ENCODE measurements at regions not wholly inside any gene's neighbourhood (a gene's known extent, or its start where the extent isn't known, plus 50 kb on each side); places are given as distances from the start of the nearest gene placed in this dataset.
A peak's percentile ranks its signal among the peaks of the same experiment; 100 is the strongest.

GRCh38 chr5:54902791-54903473 is 82.5 kb downstream of the ESM1 start:
- H3K27ac ChIP-seq (ENCODE audit: low read depth, low read length): no peak overlapping the region
- no peak overlapping the region for H3K4me3 ChIP-seq (ENCODE audit: low read depth, low read length)
- H3K4me1 ChIP-seq (ENCODE audit: control insufficient read depth, insufficient read depth, low read length): no peaks in the 10 kb centered on the region
- no peaks in the 10 kb centered on the region for H3K9me3 ChIP-seq (ENCODE audit: control insufficient read depth, insufficient read depth, low read length)
- H3K9ac ChIP-seq (ENCODE audit: low read depth, low read length): no peak overlapping the region
- H3K27me3 ChIP-seq (ENCODE audit: control insufficient read depth, insufficient read depth, low read length): no peaks in the 10 kb centered on the region
- H3K36me3 ChIP-seq (ENCODE audit: control insufficient read depth, insufficient read depth, low read length): no peaks in the 10 kb centered on the region

GRCh38 chr5:54900984-54901725 is 84.2 kb downstream of the ESM1 start:
- H3K4me1 ChIP-seq (ENCODE audit: control insufficient read depth, insufficient read depth, low read length): no peaks in the 10 kb centered on the region

DNA sequence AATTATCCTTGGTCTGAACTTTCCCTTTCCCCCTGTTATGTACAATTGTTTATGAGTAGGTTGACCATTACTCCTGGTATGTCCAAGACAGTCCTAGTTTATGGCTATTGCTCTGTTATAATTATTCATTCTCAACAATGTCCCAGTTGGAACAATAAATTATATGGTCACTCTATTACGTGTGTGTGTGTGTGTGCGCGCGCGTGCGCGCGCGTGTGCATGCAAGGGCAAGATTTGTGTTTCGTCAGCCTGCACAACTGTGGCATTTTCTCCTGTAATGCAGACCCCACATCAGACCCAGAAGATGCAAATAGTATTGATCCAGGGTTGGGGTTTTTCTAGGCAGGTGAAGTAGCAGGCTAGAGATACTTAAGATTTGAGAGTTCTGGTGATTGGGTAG is 88.4 kb downstream of the ESM1 start:
- Histone ChIP-seq H3K4me3 (ENCODE audit: low read depth, low read length) (no peak overlapping the region), H3K27me3 (ENCODE audit: control insufficient read depth, insufficient read depth, low read length) (no peaks in the 10 kb centered on the region), H3K9me3 (ENCODE audit: control insufficient read depth, insufficient read depth, low read length) (no peaks in the 10 kb centered on the region), H3K27ac (ENCODE audit: low read depth, low read length) (no peak overlapping the region), H3K36me3 (ENCODE audit: control insufficient read depth, insufficient read depth, low read length) (no peaks in the 10 kb centered on the region), H3K9ac (ENCODE audit: low read depth, low read length) (no peak overlapping the region), H3K4me1 (ENCODE audit: control insufficient read depth, insufficient read depth, low read length) (no peaks in the 10 kb centered on the region)

More at GRCh38 chr5:54900984-54901725, 84.2 kb downstream of the ESM1 start:
- no peaks in the 10 kb centered on the region for H3K9me3 ChIP-seq (ENCODE audit: control insufficient read depth, insufficient read depth, low read length)
- no peak overlapping the region for H3K9ac ChIP-seq (ENCODE audit: low read depth, low read length)
- H3K4me3 ChIP-seq (ENCODE audit: low read depth, low read length): no peak overlapping the region
- no peak overlapping the region for H3K27ac ChIP-seq (ENCODE audit: low read depth, low read length)
- H3K27me3 ChIP-seq (ENCODE audit: control insufficient read depth, insufficient read depth, low read length): no peaks in the 10 kb centered on the region
- no peaks in the 10 kb centered on the region for H3K36me3 ChIP-seq (ENCODE audit: control insufficient read depth, insufficient read depth, low read length)

GRCh38 chr5:54895816-54896341 is 89.5 kb downstream of the ESM1 start:
- Histone ChIP-seq H3K9ac (ENCODE audit: low read depth, low read length) (no peak overlapping the region), H3K27ac (ENCODE audit: low read depth, low read length) (no peak overlapping the region), H3K27me3 (ENCODE audit: control insufficient read depth, insufficient read depth, low read length) (no peaks in the 10 kb centered on the region), H3K4me1 (ENCODE audit: control insufficient read depth, insufficient read depth, low read length) (no peaks in the 10 kb centered on the region), H3K36me3 (ENCODE audit: control insufficient read depth, insufficient read depth, low read length) (no peaks in the 10 kb centered on the region), H3K4me3 (ENCODE audit: low read depth, low read length) (no peak overlapping the region), H3K9me3 (ENCODE audit: control insufficient read depth, insufficient read depth, low read length) (no peaks in the 10 kb centered on the region)

DNA sequence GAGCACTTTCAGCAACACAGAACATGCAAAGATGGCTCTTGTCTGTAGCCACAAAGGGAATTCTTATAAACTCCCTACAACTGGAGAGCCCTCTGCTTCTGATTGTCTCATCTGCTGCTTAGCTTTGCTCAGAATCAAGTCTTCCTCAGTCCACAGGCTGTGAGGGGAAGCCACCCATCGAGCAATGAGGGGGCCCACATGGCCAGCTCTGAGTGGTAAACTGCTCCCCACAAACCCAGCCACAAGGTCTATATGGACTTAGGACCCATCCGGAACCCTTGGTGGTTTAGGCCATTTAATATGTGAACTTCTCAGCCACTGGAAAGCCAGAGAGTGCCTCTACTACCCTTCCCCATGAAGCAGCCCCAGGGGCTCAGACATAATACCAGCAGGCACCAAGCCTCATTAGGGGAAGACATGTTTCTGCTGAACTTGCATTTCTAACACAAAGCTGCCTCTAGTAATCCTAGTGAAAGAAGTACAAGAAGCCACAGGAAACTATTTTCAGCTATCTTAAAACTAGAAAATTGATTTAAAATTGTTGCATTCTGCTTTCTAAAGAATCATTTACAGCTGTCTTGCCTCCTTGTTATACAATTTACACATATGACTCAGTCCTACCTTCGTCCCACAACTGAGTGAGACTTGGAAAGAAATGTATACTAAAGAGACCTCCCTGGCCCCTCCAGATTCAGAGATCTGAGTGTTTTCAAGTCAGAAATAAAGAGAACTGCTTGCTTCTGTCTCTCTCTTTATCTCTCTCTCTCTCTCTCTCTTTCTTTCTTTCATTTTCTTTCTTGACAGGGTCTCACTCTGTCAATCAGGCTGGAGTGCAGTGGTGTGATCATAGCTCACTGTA is 90.2 kb downstream of the ESM1 start:
- Histone ChIP-seq H3K36me3 (ENCODE audit: control insufficient read depth, insufficient read depth, low read length) (no peaks in the 10 kb centered on the region), H3K4me3 (ENCODE audit: low read depth, low read length) (no peak overlapping the region), H3K27ac (ENCODE audit: low read depth, low read length) (no peak overlapping the region), H3K4me1 (ENCODE audit: control insufficient read depth, insufficient read depth, low read length) (no peaks in the 10 kb centered on the region), H3K27me3 (ENCODE audit: control insufficient read depth, insufficient read depth, low read length) (no peaks in the 10 kb centered on the region), H3K9me3 (ENCODE audit: control insufficient read depth, insufficient read depth, low read length) (no peaks in the 10 kb centered on the region), H3K9ac (ENCODE audit: low read depth, low read length) (no peak overlapping the region)

GRCh38 chr5:54889826-54890225 is 95.6 kb downstream of the ESM1 start:
- Histone ChIP-seq H3K27me3 (ENCODE audit: control insufficient read depth, insufficient read depth, low read length) (peaks cover 5% of the 10 kb centered on the region), H3K27ac (ENCODE audit: low read depth, low read length) (no peak overlapping the region), H3K9ac (ENCODE audit: low read depth, low read length) (no peak overlapping the region), H3K4me1 (ENCODE audit: control insufficient read depth, insufficient read depth, low read length) (no peaks in the 10 kb centered on the region), H3K9me3 (ENCODE audit: control insufficient read depth, insufficient read depth, low read length) (0 out of 2 replicates have a peak, but pooled peaks cover 15% of the 10 kb centered on the region), H3K4me3 (ENCODE audit: low read depth, low read length) (no peak overlapping the region), H3K36me3 (ENCODE audit: control insufficient read depth, insufficient read depth, low read length) (no peaks in the 10 kb centered on the region)

DNA sequence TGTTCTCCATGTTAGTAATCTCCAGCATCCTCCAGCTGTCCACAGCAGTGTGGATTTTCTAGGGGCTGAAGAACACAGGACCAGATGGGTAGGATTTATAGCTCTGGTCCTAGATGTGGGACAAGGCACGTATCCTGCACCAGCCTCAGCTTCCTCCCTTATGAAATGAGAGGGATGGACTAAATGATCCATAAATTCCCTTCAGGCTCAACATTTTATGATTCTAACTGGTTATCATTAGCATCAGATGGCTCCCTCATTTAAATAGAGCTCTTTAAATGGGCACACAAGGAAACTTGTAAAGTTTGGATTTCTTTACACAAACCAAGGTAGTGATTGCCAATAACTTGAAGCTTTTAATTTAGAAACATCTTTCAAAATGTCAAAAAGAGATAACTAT is 97.7 kb downstream of the ESM1 start:
- Histone ChIP-seq H3K27ac (ENCODE audit: low read depth, low read length) (no peak overlapping the region), H3K36me3 (ENCODE audit: control insufficient read depth, insufficient read depth, low read length) (no peaks in the 10 kb centered on the region), H3K4me1 (ENCODE audit: control insufficient read depth, insufficient read depth, low read length) (peaks cover 5% of the 10 kb centered on the region; the same call in 1 of the 2 replicates), H3K9me3 (ENCODE audit: control insufficient read depth, insufficient read depth, low read length) (0 out of 2 replicates have a peak, but pooled peaks cover 15% of the 10 kb centered on the region), H3K27me3 (ENCODE audit: control insufficient read depth, insufficient read depth, low read length) (peaks cover 26% of the 10 kb centered on the region), H3K4me3 (ENCODE audit: low read depth, low read length) (no peak overlapping the region), H3K9ac (ENCODE audit: low read depth, low read length) (no peak overlapping the region)

DNA sequence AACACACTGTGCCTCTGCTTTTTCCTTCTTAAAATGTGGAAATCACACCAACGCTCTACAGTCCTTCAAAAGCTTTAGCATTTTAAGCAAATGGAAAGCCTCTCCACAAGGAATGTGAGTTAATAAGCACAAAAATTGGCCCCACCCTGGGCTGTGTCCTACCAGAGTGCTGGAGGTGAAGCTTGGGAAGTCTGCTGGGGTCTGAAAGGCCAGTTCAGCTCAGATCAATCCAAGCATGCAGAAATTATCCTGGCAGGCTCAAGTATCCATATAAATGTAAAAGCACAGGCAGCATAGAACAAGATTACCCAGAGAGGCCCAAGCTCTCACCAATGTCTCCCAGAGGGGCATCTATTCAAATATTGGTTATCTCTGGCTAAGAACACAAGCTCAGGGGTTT is 98.5 kb downstream of the ESM1 start:
- Histone ChIP-seq H3K27ac (ENCODE audit: low read depth, low read length) (no peak overlapping the region), H3K9ac (ENCODE audit: low read depth, low read length) (no peak overlapping the region), H3K27me3 (ENCODE audit: control insufficient read depth, insufficient read depth, low read length) (peaks cover 32% of the 10 kb centered on the region), H3K4me3 (ENCODE audit: low read depth, low read length) (no peak overlapping the region), H3K36me3 (ENCODE audit: control insufficient read depth, insufficient read depth, low read length) (no peaks in the 10 kb centered on the region), H3K9me3 (ENCODE audit: control insufficient read depth, insufficient read depth, low read length) (0 out of 2 replicates have a peak, but pooled peaks cover 15% of the 10 kb centered on the region), H3K4me1 (ENCODE audit: control insufficient read depth, insufficient read depth, low read length) (peaks cover 5% of the 10 kb centered on the region; the same call in 1 of the 2 replicates)

DNA sequence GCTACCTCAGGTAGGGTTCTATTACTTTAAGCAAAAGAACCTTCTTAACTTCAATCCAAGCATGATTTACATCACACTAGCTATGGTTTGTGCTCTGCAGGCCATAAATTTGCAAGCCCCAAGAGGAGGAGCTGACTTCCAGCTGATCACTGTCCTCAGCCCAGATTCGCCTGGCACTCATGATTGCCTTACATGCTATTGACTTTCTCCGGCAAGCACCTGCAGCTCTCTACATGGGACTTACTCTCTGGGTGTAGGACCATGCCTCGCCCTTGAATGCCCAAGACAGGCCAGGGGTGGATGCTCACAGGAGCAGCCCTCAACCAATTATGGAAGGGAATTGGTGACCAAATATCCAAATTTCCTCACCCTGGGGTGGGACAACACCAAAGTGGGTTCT is 99.8 kb downstream of the ESM1 start:
- Histone ChIP-seq H3K4me3 (ENCODE audit: low read depth, low read length) (no peak overlapping the region), H3K4me1 (ENCODE audit: control insufficient read depth, insufficient read depth, low read length) (peaks cover 5% of the 10 kb centered on the region; the same call in 1 of the 2 replicates), H3K27me3 (ENCODE audit: control insufficient read depth, insufficient read depth, low read length) (peaks cover 32% of the 10 kb centered on the region), H3K9ac (ENCODE audit: low read depth, low read length) (no peak overlapping the region), H3K27ac (ENCODE audit: low read depth, low read length) (no peak overlapping the region), H3K36me3 (ENCODE audit: control insufficient read depth, insufficient read depth, low read length) (no peaks in the 10 kb centered on the region), H3K9me3 (ENCODE audit: control insufficient read depth, insufficient read depth, low read length) (0 out of 2 replicates have a peak, but pooled peaks cover 15% of the 10 kb centered on the region)

DNA sequence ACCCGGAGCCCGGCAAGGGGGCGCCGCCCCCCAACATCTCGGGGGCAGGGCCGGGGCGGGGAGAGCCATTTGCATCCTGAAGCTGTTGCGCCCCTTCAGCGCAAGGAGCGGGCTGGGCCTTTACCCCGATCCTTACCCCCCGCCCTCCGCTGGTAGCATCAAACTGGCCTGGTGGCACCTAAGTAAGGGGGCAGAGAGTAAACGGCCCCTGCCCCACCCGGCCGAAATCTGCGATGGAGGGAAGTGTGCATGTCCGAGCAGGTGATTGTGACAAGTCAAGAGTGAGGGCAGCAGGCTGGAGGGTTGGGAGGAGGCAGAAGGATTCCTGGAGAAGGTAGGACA is 101.2 kb downstream of the ESM1 start:
- Histone ChIP-seq H3K4me1 (ENCODE audit: control insufficient read depth, insufficient read depth, low read length) (peaks cover 10% of the 10 kb centered on the region), H3K9me3 (ENCODE audit: control insufficient read depth, insufficient read depth, low read length) (0 out of 2 replicates have a peak, but pooled peaks cover 15% of the 10 kb centered on the region), H3K36me3 (ENCODE audit: control insufficient read depth, insufficient read depth, low read length) (no peaks in the 10 kb centered on the region), H3K9ac (ENCODE audit: low read depth, low read length) (no peak overlapping the region), H3K27ac (ENCODE audit: low read depth, low read length) (no peak overlapping the region), H3K27me3 (ENCODE audit: control insufficient read depth, insufficient read depth, low read length) (peaks cover 32% of the 10 kb centered on the region), H3K4me3 (ENCODE audit: low read depth, low read length) (peak overlapping the region; percentile 70)

All from HUES48 (cell line).